Stomach smooth muscle (tissue), 2 donors: ENCODE measurements at regions not wholly inside any gene's neighbourhood (a gene's known extent, or its start where the extent isn't known, plus 50 kb on each side); places are given as distances from the start of the nearest gene placed in this dataset.

Source experiments
- H3K27ac ChIP-seq: one replicate; pipeline ENCODE4 v1.7.0; 2013; ENCODE audit warnings: mild to moderate bottlenecking, low read length, inconsistent platforms
- H3K27me3 ChIP-seq, 2 donors: one replicate each; pipeline ENCODE4 v1.7.0; 2013; ENCODE audit warnings: low read length in 2 of 2; ENCODE audit not compliant: insufficient read depth in 2 of 2, control insufficient read depth in 1 of 2
- H3K36me3 ChIP-seq, 2 donors: one replicate each; pipeline ENCODE4 v1.7.0; 2013; ENCODE audit warnings: low read length in 2 of 2; ENCODE audit not compliant: control insufficient read depth in 2 of 2, insufficient read depth in 2 of 2
- H3K4me1 ChIP-seq: one replicate; pipeline ENCODE4 v1.7.0; 2013; ENCODE audit warnings: low read length; ENCODE audit not compliant: control insufficient read depth, insufficient read depth
- H3K4me3 ChIP-seq, 2 donors: one replicate each; pipeline ENCODE4 v1.7.0; 2013; ENCODE audit warnings: low read length in 2 of 2
- H3K9ac ChIP-seq, 2 donors: one replicate each; pipeline ENCODE4 v1.7.0; 2013; ENCODE audit warnings: low read length in 2 of 2, mild to moderate bottlenecking in 1 of 2
- H3K9me3 ChIP-seq, 2 donors: one replicate each; pipeline ENCODE4 v1.7.0; 2013; ENCODE audit warnings: low read length in 2 of 2; ENCODE audit not compliant: control insufficient read depth in 2 of 2
- donor health status: healthy.
- donor health status: Pancreatic carcinoma.

- Histone ChIP-seq H3K27me3 (no peaks in the 10 kb centered on the region), H3K27ac (no peak overlapping the region), H3K4me3 (no peak overlapping the region), H3K9ac (no peak overlapping the region), H3K36me3 (no peaks in the 10 kb centered on the region), H3K9me3 (peaks cover 0 to 7% of the 10 kb centered on the region in 2 donors), H3K4me1 (no peaks in the 10 kb centered on the region)
Measured at GRCh38 chr2:126804347-126804746, 94.3 kb upstream of the TEX51 start.

GRCh38 chr2:126808929-126809328, 89.8 kb upstream of the TEX51 start:
- Histone ChIP-seq H3K9ac (no peak overlapping the region), H3K4me3 (no peak overlapping the region), H3K36me3 (no peaks in the 10 kb centered on the region), H3K4me1 (no peaks in the 10 kb centered on the region), H3K27me3 (no peaks in the 10 kb centered on the region), H3K9me3 (peaks cover 0 to 7% of the 10 kb centered on the region in 2 donors), H3K27ac (no peak overlapping the region)

DNA sequence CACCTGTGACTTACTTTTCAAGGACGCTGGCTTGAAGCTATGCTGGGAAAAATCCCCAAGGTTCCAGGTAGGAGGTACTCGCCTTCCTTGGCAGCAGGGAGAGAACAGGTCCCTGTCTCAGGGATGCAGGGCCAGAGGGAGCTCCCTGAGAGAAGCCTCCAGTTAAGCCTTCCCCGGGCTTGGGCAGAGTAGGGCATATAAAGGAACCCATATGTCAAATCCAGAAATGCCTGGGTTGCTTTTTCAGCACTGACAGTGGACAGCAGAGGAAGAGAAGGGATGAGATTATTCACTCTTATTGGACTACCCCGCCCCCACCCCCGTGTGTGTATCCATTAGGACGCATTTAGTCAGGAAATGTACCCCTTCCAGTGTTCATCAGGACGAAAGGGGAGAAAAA, 89.3 kb upstream of the TEX51 start:
- H3K36me3 ChIP-seq, result no peaks in the 10 kb centered on the region
- H3K27ac ChIP-seq, result no peak overlapping the region
- H3K4me1 ChIP-seq, result no peaks in the 10 kb centered on the region
- no peaks in the 10 kb centered on the region for H3K27me3 ChIP-seq
- H3K9ac ChIP-seq, result no peak overlapping the region
- H3K9me3 ChIP-seq, result peaks cover 0 to 7% of the 10 kb centered on the region in 2 donors
- no peak overlapping the region for H3K4me3 ChIP-seq

DNA sequence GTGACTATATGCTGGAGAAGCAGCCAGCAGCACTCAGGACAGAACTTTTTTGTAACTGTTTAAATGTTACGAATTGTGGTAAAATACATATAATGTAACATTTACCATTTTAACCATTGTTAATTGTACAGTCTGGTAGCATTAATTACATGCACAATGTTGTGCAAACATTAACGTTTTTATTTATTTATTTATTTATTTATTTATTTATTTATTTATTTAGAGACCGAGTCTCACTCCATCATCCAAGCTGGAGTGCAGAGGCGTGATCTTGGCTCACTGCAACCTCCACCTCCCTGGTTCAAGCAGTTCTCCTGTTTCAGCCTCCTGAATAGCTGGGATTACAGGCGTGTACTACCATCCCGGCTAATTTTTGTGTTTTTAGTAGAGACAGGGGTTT, 88.7 kb upstream of the TEX51 start:
- H3K27me3 ChIP-seq, result no peaks in the 10 kb centered on the region
- H3K4me1 ChIP-seq, result no peaks in the 10 kb centered on the region
- peaks cover 0 to 7% of the 10 kb centered on the region in 2 donors for H3K9me3 ChIP-seq
- no peak overlapping the region for H3K27ac ChIP-seq
- H3K9ac ChIP-seq, result no peak overlapping the region
- H3K36me3 ChIP-seq, result no peaks in the 10 kb centered on the region
- no peak overlapping the region for H3K4me3 ChIP-seq

GRCh38 chr2:126811101-126811500, 87.6 kb upstream of the TEX51 start:
- no peak overlapping the region for H3K9ac ChIP-seq
- H3K27me3 ChIP-seq, result no peaks in the 10 kb centered on the region
- no peaks in the 10 kb centered on the region for H3K36me3 ChIP-seq
- H3K9me3 ChIP-seq, result peaks cover 0 to 7% of the 10 kb centered on the region in 2 donors
- H3K4me3 ChIP-seq, result no peak overlapping the region
- H3K27ac ChIP-seq, result no peak overlapping the region
- no peaks in the 10 kb centered on the region for H3K4me1 ChIP-seq

GRCh38 chr2:126817172-126817571, 81.5 kb upstream of the TEX51 start:
- Histone ChIP-seq H3K27me3 (no peaks in the 10 kb centered on the region), H3K9me3 (peaks cover 0 to 3% of the 10 kb centered on the region in 2 donors), H3K4me3 (no peak overlapping the region)

DNA sequence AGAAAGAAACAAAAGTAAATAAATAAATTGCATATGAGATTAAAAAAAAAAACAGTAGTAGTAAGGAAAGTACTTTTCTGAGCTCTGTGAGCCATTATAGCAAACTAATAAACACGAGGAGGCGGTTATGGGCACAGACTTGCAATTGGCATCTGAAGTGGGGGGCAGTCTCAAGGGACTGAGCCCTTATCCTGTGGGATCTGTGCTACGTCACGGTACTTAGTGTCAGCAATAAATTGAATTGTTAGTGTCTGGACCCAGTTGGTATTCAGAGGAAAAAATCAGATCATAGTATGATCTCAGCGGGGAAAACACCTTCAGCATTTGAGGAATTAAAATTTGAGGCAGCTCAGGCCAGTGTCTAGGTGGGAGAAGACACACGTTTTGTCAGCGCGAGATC, 76.6 kb upstream of the TEX51 start:
- Histone ChIP-seq H3K27me3 (no peaks in the 10 kb centered on the region), H3K27ac (no peak overlapping the region), H3K9ac (no peak overlapping the region), H3K4me3 (no peak overlapping the region), H3K36me3 (no peaks in the 10 kb centered on the region), H3K4me1 (no peaks in the 10 kb centered on the region), H3K9me3 (peaks cover 0 to 3% of the 10 kb centered on the region in 2 donors)

More at GRCh38 chr2:126817172-126817571, 81.5 kb upstream of the TEX51 start:
- H3K9ac ChIP-seq, result no peak overlapping the region
- H3K27ac ChIP-seq, result no peak overlapping the region
- no peaks in the 10 kb centered on the region for H3K4me1 ChIP-seq
- H3K36me3 ChIP-seq, result no peaks in the 10 kb centered on the region

- no peaks in the 10 kb centered on the region for H3K36me3 ChIP-seq
- no peaks in the 10 kb centered on the region for H3K27me3 ChIP-seq
- no peak overlapping the region for H3K9ac ChIP-seq
Measured at GRCh38 chr2:126822921-126823320, 75.8 kb upstream of the TEX51 start.

DNA sequence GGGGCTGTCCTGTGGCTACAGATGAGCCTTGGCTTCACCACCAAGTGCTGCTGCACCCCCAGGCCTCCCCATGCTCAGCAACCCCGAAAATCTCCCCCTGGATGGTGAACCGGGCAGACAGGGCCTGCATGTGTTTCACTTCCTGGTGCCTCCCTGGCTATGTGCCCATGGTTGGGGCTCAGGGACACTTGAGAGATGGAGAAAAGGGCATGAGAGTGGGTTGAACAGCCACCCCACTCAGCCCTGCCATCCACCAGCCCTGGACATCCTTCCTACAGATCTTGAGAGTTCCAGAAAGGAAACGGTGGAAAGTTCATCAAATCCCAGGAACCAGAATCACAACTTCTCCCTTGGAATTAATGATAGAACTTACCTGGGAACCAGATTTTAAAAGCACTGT, 74.7 kb upstream of the TEX51 start:
- no peak overlapping the region for H3K9ac ChIP-seq
- no peaks in the 10 kb centered on the region for H3K36me3 ChIP-seq
- no peaks in the 10 kb centered on the region for H3K9me3 ChIP-seq
- H3K27ac ChIP-seq, result no peak overlapping the region
- H3K4me3 ChIP-seq, result no peak overlapping the region
- H3K4me1 ChIP-seq, result no peaks in the 10 kb centered on the region
- H3K27me3 ChIP-seq, result no peaks in the 10 kb centered on the region

More at GRCh38 chr2:126822921-126823320, 75.8 kb upstream of the TEX51 start:
- H3K4me1 ChIP-seq, result no peaks in the 10 kb centered on the region
- no peak overlapping the region for H3K4me3 ChIP-seq
- H3K27ac ChIP-seq, result no peak overlapping the region
- no peaks in the 10 kb centered on the region for H3K9me3 ChIP-seq

DNA sequence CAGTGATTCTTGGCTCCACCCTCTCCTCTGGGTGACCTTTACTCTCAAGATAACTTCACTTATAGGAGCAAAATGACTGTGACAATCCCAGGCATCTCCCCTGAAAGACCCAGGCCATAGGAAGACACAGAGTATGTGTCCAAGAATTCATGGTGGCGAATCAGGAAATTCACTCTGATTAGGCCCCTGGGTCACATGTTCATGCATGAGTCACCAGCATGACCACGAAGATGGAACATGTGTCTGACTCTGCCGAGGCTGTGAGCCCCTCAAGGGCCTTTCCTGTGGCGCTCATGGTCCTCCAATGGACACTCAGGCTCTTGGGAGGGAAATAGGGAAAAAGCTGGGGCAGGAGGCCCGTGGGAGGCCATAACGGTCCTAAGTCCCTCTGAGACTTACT, 74.0 kb upstream of the TEX51 start:
- Histone ChIP-seq H3K9me3 (no peaks in the 10 kb centered on the region), H3K4me3 (no peak overlapping the region), H3K27ac (no peak overlapping the region), H3K27me3 (no peaks in the 10 kb centered on the region), H3K9ac (no peak overlapping the region), H3K36me3 (no peaks in the 10 kb centered on the region), H3K4me1 (no peaks in the 10 kb centered on the region)

GRCh38 chr2:126825316-126825715, 73.4 kb upstream of the TEX51 start:
- no peaks in the 10 kb centered on the region for H3K36me3 ChIP-seq
- no peak overlapping the region for H3K27ac ChIP-seq
- no peak overlapping the region for H3K9ac ChIP-seq
- H3K9me3 ChIP-seq, result no peaks in the 10 kb centered on the region
- no peak overlapping the region for H3K4me3 ChIP-seq
- H3K27me3 ChIP-seq, result no peaks in the 10 kb centered on the region
- H3K4me1 ChIP-seq, result no peaks in the 10 kb centered on the region
